ENCODE measurements at regions not wholly inside any gene's neighbourhood (a gene's known extent, or its start where the extent isn't known, plus 50 kb on each side); places are given as distances from the start of the nearest gene placed in this dataset.

DNA sequence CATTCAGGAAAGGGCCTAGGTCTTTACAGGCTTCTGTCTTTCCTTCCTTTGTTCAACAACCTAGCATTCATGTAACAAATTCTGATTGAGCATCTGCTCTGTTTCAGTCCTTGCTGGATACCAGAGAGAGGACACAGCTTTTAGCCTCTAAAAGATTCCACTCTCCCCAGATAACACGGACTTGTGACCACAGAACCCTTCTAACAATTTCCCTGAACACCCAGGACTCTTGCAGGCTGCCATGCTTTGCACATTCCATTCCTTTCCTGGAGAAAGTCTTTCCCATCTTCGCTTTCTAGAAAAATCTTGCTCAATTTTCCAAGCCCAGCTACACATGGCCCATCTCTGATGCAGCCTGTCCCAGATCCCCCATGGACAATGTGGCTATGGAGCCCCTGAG is 310.9 kb downstream of the ACTL7B start:
- DNase-seq (no peak), ATAC-seq (ENCODE audit: low read depth) (no peak; the same call in 1 of the 2 replicates)
- Histone ChIP-seq H3K18ac (ENCODE audit: low read depth, low read length) (peak overlapping the region; percentile 7; the same call in 1 of the 2 replicates), H3K9me3 (ENCODE audit: control insufficient read depth, insufficient read depth, low read length) (no peaks in the 10 kb centered on the region), H4K8ac (ENCODE audit: low read depth in 2 of 2, low read length in 2 of 2) (no peak overlapping the region), H2BK5ac (ENCODE audit: low read depth, low read length, poor library complexity, severe bottlenecking) (no peak overlapping the region), H3K79me1 (ENCODE audit: low read depth in 1 of 2, low read length in 2 of 2) (no peaks in the 10 kb centered on the region), H2AFZ (replicated peaks; ENCODE audit: low read length, poor library complexity) (no peak overlapping the region), H3K4me2 (ENCODE audit: low read depth, low read length) (no peak overlapping the region), H3K56ac (ENCODE audit: extremely low read depth, insufficient read depth, low read length) (no peak overlapping the region), H3K27me3 (ENCODE audit: control insufficient read depth, insufficient read depth, low read length) (no peaks in the 10 kb centered on the region), H2AK9ac (replicated peaks; ENCODE audit: low read depth, low read length, poor library complexity) (no peak overlapping the region), H4K20me1 (ENCODE audit: insufficient read depth, low read length) (no peaks in the 10 kb centered on the region), H3K23ac (ENCODE audit: low read depth, low read length) (no peak overlapping the region), H3K4me3 (ENCODE audit: insufficient read depth, low read depth, low read length) (no peak overlapping the region), H3K9me1 (ENCODE audit: insufficient read depth, low read length) (peaks cover 9% of the 10 kb centered on the region; the same call in 1 of the 2 replicates), H2BK20ac (ENCODE audit: low read depth, low read length) (no peak overlapping the region), H3K9ac (ENCODE audit: low read depth, low read length) (no peak overlapping the region), H3K4me1 (ENCODE audit: control insufficient read depth, insufficient read depth, low read length) (peaks cover 4% of the 10 kb centered on the region; the same call in 1 of the 2 replicates), H4K91ac (ENCODE audit: insufficient read depth, low read depth, low read length) (no peak overlapping the region), H2AK5ac (ENCODE audit: low read depth, low read length) (no peak overlapping the region; the same call in 1 of the 2 replicates), H3K27ac (ENCODE audit: insufficient read depth, low read length) (no peak overlapping the region), H2BK120ac (ENCODE audit: low read depth, low read length) (peak overlapping the region; percentile 18; the same call in 1 of the 2 replicates), H4K5ac (ENCODE audit: low read depth, low read length) (no peak overlapping the region), H3K14ac (replicated peaks; ENCODE audit: low read depth, low read length) (no peak overlapping the region; the same call in 1 of the 2 replicates), H2BK15ac (ENCODE audit: low read depth, low read length) (no peak overlapping the region), H3K4ac (ENCODE audit: low read depth, low read length) (no peak overlapping the region), H3K36me3 (ENCODE audit: control insufficient read depth, insufficient read depth, low read length) (no peaks in the 10 kb centered on the region)
- 100% methylated on average over 1 of the region's 2 CpGs; no CpG with 5 or more reads in 1 of the 2 experiments for WGBS, 2 experiments (ENCODE audit: extremely low coverage in 2 of 2, insufficient read length in 1 of 2)
- no TSS peak for BruUV-seq (replicated peaks)
- dilution Hi-C loops (cut with HindIII; ENCODE audit: low sequenced_read_pairs, unreplicated experiment) (no loop called here), intact Hi-C loops (cut with micrococcal nuclease) (no loop called here), in situ Hi-C loops (cut with MboI; ENCODE audit: low sequenced_read_pairs) (no loop called here)
- ChIA-PET CTCF (no interaction called here), POLR2A (ENCODE audit: unreplicated experiment) (no interaction called here)
- no peak for TF ChIP-seq RFX5 (IDR thresholded peaks at IDR 0.05; ENCODE audit: low read depth, low read length)
- no peak for TF ChIP-seq FOS (IDR thresholded peaks at IDR 0.05; ENCODE audit: low read depth, low read length)
- TF ChIP-seq, protein P1, sequence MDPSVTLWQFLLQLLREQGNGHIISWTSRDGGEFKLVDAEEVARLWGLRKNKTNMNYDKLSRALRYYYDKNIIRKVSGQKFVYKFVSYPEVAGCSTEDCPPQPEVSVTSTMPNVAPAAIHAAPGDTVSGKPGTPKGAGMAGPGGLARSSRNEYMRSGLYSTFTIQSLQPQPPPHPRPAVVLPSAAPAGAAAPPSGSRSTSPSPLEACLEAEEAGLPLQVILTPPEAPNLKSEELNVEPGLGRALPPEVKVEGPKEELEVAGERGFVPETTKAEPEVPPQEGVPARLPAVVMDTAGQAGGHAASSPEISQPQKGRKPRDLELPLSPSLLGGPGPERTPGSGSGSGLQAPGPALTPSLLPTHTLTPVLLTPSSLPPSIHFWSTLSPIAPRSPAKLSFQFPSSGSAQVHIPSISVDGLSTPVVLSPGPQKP (IDR thresholded peaks at IDR 0.05; ENCODE audit: borderline replicate concordance, low read depth, low read length), result no peak
- no peak for TF ChIP-seq POLR2A (IDR thresholded peaks at IDR 0.05; ENCODE audit: low read depth, low read length)
- no peak for TF ChIP-seq MXI1 (IDR thresholded peaks at IDR 0.05; ENCODE audit: borderline replicate concordance, low read depth, low read length)
- no peak for TF ChIP-seq RCOR1 (IDR thresholded peaks at IDR 0.05; ENCODE audit: insufficient replicate concordance, low read length)
- no peak for TF ChIP-seq CEBPB (IDR thresholded peaks at IDR 0.05; ENCODE audit: low read depth, low read length)
- no peak for TF ChIP-seq MAZ (IDR thresholded peaks at IDR 0.05; ENCODE audit: borderline replicate concordance, low read depth, low read length)
- TF ChIP-seq USF2 (IDR thresholded peaks at IDR 0.05; ENCODE audit: low read depth, low read length), result no peak
